ENCODE measurements at regions not wholly inside any gene's neighbourhood (a gene's known extent, or its start where the extent isn't known, plus 50 kb on each side); places are given as distances from the start of the nearest gene placed in this dataset.

DNA sequence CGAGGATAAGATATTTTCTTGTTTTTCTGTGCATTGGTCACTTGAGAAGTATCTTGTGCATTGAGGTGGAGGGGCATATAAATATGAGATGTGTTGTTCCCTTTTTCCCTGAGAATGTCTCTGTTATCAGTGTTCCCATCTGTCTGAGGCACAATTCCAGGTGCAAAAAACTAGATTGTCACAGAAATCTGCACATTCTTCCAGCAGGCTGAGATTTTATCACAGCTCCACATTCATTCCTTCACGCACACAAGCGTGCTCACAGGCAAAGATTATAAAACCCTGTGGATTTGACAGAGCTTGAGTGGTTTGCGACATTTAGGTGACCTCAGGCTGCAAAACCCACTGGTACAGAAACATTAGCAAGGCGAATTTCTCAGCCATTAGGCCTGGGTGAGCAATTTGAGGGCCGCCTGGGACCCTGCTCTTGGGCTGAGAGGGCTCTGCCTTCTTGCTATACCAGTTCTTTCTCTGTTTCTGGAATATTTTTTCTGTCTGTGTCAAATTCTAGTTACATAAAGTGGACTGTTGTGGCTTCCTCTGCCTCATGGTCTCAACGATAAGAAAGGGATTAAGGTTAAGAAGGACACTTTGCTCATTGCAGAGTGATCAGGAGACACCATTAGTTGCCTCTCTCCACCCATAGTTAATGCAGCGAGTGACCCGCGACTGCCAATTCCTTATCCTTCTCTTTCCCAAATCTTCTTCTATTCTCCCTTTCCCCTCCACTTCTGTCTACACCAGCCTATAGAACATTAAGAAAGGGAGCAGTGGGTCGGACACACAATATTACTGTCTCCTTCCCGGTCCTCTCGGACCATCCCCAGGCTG is 86.7 kb upstream of the C1QTNF7 start:
- DNase-seq: no peak

DNA sequence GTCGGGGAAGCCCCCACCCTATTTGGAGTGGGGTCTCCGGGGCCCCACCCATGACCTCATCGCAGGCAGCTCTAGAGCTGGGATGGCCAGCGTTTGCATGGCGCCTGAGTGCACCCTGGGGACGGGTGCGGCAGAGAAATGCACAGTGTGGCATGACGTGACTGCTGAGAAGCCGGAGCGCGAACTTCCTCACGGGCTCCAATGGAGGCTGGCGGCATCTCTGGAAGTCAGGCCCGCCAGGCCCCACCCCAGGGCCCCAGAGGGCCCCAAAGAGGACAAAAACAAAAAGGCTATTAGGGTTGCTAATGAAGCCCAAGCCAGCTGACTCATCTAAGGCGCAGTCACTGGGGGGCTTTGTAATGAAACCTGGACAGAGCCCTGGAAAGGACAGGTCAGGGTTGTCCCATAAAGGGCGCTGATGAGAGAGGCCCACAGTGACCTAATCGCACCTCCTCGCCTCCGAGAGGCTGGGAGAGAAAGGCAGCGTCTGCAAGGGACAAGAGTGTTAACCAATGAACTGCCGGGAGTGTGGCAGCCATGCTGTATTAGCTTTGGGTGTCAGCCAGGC is 86.0 kb upstream of the C1QTNF7 start:
- DNase-seq: peak; percentile 30

DNA sequence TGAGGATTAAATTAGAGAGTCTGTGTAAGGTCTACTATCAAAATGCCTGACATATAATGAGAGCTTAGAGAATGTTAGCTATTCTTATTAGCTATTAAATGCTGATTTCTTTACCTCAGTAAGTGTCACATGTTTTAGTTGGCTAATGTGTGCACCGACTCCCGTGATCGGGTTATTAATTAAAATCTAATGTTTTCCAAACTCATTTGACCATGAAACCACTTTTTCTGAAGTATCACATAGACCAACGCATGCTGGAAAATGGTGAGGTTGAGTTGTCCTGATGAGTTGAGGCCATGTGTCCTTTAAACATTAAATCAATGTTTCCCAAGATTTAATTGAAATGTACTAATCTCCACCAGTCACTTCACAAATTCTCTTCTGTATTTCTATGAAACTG is 84.8 kb upstream of the C1QTNF7 start:
- no peak for DNase-seq

DNA sequence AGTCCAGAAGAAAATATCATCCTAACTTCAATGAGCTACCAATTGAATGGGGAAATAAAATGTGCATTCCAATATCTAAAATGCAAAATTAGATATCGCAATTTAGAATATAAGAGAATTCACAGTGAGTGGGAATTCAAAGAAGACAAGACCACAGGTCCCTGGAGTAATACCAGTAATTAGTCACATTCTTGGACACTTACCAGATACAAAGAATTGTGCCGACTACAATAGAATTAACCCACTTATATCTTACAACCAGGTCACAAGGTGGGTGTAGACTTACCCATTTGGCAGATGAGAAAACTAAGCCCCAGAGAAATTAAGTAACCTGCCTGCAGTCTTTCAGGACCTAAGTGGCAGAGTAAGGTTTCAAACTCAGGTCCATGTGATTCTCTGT is 84.3 kb upstream of the C1QTNF7 start:
- no peak for DNase-seq

DNA sequence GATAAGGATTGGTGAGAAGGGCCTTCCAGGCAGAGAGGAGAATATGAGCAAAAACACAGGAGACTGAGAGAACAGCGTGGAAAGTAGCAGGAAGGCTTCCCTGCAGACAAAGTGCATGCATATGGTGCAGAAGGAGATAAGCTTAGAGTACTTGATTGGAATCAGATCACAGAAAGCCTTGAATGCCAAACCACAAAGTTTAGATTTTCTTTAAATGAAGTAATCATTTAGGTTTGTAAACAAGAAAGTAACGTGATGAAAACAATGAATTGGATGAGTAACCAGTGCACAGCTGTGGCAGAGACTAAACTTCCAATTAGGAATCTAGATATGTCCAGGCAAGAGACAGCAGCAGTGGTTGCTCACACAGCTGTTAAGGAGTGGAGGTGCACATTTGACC is 83.8 kb upstream of the C1QTNF7 start:
- peak; percentile 56 for DNase-seq

DNA sequence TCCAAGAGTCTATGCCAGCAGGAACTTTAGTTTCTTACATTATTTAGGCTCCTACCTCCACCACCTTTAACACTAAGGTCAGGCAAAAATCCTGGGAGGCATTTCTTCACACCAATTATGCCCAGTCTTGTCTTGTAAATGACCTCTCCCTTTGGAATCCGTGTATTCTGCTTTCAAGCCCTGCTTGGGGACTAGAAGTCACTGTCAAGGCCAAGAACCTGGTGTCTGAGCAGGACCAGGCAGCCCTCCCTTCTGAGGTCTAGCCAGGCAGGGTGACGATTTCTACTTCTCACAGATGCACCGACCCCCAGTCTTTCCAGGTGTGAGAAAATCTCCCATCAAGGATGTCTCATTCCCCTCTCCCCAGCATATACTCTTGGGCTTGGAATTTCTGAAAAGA is 82.7 kb upstream of the C1QTNF7 start:
- DNase-seq: no peak

DNA sequence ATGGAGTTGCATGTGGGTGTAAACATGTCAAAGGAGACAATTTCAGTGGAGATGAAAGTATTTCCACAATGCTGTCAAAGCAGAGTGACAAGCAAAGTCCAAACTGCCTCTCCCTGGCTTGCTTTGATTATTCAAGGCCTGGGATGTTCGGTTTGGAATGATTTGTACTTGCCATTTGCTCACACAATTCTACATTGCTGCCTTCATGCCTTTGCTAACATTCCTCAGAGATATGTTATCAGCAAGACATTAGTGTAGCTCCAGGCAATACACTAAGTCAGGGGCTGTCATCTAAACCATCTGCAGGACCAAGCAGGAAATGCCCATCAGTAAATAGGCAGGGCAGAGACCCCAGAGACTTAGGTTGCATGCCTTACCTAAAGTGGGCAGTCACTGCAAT is 79.6 kb upstream of the C1QTNF7 start:
- DNase-seq: no peak

DNA sequence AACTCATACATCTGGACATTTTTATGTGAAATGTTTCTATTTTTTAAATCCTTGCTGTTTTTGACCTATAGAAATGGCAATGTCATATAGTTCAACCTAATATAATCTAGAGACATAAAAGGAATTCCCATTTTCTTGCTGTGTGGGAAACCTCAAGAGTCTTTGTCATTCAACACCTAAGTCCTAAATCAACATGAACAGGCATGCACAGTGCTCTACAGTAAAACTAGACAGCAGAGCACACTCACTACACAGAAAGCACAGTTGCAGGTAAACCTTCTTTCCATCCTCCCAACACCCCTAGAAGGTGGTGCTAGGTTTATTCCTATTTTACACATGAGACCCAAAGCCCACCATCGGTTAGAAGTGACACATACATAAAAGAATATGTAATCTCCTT is 79.1 kb upstream of the C1QTNF7 start:
- DNase-seq: no peak

DNA sequence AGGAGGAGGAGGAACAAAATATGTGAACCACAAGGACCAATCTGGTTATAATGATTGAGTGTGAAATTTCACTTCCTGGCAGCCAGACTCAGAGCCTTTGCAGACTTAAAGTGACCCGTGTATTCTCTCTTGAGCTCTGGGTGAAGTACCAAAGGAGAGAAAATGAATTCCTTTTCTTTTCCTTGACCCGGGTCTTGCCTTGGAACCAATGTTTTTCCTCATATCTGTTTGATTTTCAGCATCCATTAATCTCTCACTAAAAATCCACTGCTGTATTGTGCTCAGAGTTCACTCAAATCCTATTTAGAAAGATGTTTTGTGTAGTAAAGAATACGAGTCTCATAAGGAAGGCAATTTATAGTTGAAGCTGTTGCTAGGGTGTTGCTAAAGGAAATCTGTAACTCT is 78.3 kb upstream of the C1QTNF7 start:
- peak; percentile 77 for DNase-seq

DNA sequence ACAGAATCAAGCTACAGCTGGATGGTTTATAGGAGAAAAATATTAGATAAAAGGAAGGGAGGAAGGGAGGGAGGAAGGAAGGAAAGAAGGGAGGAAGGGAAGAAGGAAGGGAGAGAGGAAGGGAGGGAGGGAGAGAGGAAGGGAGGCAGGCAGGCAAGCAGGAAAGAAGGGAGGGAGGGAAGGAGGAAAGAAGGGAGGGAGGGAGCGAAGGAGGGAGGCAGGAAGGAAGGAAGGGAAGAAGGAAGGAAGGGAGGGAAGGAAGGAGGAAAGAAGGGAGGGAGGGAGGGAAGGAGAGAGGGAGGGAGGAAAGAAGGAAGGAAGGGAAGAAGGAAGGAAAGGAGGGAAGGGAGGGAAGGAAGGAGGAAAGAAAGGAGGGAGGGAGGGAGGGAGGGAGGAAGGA is 77.9 kb upstream of the C1QTNF7 start:
- no peak for DNase-seq

DNA sequence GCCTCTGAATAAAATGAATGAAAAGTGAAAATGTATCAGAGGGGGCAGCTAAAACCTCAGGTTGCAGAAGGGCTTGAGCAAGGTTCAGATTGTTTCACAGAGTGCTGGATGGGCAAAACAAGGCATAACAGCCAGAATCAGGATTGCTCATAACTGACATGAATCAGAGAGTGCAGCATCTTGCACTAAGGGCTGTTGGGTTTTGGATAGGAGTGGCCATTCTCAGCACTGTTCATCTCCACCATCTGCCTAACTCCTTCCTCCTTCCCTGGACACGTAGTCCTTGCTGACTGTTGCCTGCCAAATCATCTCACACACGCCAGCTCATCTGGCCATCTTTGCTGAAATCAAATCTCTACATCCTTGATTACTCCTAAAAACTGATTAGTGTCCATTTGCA is 75.3 kb upstream of the C1QTNF7 start:
- DNase-seq: no peak

DNA sequence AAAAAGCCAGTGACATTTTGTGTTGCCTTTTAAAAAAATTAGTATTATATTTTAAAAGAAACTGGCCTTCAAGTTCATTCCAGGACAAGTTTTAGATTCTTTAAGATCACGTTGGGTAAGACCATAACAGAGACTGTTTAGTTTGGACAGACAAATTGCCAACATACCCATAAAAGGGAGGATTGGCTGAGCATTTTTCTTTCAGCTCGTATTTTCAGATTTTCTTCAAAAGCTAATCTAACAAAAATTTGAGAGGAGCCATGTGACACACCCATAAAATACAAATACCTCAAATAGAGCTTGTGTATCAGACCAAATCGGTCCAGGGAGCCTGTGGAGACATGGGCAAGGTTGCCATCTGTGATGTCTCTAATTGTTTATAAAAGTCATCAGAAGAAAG is 74.6 kb upstream of the C1QTNF7 start:
- DNase-seq: no peak

DNA sequence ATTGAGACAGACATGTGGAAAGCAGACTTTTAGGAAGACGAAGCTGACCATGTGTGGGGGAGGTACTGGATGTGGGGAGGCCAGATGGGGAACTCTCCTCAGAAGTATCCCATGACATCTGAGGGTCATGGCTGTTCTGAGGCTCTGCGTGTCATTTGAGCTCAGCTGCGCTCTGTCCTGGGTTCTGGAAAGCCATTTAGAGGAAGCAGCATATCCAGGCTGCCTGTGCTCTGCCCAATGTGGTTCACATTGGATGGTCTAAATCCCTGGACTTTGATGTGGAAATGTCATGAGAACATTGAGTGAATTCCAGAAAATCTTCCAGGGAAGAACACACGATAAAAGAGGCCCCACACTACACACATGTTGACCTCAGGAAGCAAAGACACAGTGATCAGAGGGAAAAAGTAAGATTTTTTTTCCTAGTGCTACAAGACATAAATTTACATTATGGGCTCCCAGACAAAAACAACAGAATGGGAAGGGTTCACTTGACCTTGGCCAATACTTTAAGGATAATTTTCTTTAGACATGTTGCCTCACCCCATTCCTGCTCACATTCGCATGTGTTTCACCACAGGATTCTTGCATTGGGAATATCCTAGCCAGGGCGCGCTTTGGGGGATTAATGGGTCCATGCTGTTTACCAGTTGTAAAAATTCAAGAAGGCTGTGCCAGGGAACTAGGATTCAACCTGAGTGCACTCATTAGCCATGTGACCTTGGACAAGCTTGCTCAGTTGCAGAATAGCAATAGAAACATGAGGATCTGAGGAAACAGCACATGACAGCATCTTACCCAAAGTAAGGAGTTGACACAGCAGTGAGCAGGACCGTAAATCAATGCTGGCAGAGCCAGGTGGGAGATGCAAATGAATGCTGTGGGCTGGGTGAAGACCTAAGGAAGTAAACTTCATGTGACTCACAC is 73.2 kb upstream of the C1QTNF7 start:
- DNase-seq: no peak

DNA sequence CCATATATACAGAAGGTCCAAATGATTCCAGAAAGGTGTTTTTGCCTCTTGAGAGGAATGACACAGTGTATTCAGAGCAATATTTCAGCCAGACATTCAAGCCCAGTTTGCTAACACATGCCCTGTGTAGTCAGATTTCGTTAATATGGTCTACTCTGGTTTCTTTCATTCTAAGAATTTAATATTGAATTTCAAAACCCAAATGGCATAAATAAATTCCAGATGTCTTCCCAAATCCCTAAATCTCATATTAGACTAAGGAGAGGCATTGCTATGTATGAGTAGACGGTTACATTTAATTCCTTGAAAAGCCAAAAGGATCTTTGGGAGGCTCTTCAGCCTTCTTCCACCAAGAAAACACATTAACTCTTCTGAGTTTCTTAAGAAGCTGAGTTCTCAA is 66.3 kb upstream of the C1QTNF7 start:
- peak; percentile 46 for DNase-seq

DNA sequence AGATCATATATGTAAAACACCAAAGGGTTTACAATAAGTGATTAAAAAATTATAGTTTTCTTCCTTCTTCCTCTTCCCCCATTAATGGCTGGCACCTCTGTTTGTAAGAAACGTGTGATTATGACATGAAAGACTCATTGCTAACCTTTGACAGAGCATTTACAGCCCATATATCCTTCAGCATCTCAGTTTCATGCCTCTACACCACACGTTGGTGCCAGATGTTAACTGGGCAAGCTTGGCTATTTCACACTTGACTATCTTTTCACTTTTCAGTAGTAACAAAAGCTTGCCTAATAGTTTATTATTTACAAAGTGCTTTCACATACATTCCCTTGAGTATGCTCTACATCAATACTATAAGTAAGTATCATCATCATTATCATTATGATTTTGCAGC is 65.3 kb upstream of the C1QTNF7 start:
- DNase-seq: no peak

DNA sequence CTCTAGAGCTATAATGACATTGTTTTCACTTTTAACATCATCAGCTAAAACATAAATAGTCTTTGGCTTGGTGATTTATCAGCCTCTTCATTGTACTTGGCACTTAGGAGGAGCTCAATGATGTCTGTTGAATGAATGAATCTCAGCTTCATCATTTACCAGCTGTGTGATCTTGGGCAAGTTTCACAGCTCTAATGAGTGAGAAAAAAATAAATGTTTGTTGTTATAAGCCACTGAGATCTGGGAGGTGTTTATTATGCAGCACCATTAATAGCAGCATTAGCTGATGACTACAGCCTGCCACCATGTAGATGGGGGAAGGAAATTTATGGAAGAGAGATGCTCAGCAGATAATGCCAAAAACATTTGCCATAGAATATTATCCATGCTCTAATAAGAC is 63.6 kb upstream of the C1QTNF7 start:
- no peak for DNase-seq

DNA sequence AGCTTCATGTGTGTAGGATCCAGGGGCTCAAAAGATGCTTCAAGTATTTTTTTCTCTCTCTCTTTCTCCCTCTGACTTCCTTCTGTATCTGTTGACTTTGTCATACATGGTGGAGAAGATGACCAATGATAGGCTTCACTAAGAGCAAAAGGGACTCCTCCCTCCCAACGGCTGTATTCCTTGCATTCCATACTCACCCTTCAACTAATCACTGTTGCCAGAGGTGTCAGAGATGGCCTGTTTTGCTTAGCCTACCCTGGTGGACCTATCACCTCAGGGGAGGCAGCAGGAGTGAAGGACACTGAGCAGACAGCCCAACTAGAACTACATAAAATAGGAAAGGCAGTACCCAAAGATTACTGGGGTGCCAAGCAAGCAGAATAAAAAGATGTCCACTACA is 62.2 kb upstream of the C1QTNF7 start:
- no peak for DNase-seq

DNA sequence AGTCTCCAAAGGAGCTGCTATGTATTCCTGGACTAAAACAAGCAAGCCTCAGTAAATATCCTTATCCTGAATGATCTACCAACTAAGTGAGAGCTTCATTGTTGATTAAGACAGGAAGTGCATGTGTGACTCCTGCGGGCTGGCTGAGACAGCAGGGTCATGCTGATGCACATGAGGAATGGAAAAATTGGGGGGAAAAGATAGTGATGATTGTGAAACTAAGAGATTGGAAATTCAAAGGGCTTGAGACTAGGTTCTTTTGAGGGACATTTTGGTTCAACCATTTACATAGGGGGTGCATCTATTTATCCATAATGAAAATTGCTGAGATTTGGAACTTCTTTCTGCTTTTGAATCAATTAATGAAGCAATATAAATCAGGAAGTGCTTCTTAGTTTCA is 61.1 kb upstream of the C1QTNF7 start:
- no peak for DNase-seq

DNA sequence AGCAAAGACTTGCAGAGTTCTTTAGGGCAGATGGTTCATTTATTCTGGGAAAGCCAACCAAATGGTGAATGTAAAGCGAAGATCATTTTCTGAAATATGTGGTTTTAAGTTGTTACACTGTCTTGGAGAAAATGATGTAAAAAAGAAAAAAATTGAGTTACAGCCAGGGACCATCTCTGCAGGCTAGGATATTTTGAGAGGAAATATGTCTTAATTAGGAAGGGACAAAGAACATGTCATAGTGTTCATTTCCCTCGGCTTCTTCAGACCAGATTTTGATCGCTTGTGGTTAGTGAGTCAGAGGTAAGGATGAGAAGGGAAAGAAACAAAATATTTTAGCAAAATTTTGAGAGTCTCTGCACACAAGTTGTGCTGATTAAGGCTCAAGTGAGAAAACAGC is 59.0 kb upstream of the C1QTNF7 start:
- DNase-seq: no peak

DNA sequence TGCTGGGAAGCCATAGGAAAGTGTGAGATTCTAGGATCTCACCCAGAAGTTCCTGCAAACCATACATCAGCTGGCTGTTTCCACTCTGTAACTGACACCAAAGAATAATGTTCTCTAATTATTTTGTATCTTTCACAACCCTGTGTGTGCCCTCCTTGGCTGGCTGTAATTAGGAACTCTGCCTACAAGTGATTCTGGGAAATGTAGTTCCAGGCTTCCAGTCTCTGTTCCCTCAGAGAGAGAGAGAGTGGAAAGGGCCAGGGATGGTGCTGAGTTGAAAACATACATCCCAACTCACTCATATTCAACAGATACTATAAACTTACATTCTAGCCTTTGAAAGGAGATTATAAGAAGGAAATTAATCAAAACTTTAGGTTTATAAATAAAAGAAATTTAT is 57.5 kb upstream of the C1QTNF7 start:
- DNase-seq: peak; percentile 30

DNA sequence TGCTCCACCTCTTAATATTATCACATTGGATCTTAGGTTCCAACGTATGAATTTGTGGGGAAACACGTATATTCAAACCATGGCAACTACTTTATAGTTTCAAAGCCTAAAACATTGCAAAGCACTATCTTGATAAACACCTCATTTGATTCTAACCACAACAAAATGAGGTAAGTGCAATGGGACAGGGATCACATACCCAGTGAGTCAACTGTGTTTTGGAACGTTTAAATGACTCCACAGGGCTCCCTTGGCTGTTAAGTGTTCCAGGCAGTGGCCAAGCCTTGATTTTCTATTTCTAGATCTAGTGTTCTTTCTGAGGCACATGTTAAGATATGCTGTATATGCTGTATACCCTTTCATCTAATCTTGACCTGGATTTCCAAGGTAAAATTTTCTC is 54.5 kb upstream of the C1QTNF7 start:
- no peak for DNase-seq

DNA sequence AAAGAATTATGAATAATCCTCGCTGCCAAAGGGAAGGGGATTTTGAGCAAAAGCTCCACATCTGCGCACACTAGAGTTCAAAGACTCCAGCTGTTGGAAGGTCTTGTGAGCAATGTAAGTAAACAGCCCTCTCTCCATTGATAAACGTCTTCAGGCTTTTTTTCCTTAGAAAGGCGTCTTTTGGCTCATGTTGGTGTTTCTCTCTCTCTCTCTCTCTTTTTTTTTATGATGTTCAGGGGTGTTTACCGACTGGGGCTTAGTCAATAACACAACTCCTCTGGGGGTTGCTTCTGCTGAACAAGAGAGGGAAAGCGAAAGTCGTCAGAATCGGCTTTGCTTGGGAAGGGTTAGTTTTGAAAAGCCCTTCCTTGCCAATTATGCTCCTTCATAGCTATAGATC is 53.2 kb upstream of the C1QTNF7 start:
- peak; percentile 72 for DNase-seq

DNA sequence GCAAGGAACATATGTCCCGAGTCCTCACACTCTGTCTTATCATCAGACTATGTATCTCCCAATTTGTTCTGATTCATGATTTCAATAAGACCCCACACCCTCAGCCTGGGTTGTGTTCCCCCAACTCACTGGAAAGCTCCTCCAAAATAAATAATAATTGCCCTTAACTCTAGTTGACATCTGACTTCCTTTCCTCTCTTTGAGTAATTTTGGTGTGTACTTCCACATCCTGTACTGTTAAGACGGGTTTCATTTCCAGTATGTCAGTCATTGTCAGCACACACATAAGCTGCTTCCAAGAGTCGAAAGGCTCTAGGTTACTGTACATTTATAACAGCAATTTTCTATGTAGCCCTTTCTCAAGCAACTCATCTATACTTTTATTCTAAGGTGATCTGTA is 52.2 kb upstream of the C1QTNF7 start:
- peak; percentile 41 for DNase-seq
